ENCODE measurements at regions not wholly inside any gene's neighbourhood (a gene's known extent, or its start where the extent isn't known, plus 50 kb on each side); places are given as distances from the start of the nearest gene placed in this dataset.

DNA sequence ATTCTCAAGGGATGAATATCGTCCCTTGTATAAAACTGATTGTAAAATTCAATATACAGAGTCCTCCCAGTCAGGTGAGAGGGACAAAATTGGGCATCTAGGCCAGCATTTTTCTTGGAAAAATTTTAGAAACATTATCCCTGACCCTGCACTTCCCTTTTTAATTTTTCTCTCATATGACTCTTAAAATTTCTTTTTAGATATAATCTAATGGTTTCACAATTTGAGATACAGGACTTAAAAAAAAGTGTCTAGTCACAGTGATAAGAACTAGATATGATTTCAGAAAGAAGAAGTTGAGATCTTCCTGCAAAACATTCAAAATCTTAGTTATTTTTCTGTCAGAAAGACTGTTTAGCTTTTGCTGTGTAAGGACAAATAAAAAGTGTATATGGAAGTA is 270.8 kb upstream of the PPFIA2 start:
- DNase-seq = no peak

DNA sequence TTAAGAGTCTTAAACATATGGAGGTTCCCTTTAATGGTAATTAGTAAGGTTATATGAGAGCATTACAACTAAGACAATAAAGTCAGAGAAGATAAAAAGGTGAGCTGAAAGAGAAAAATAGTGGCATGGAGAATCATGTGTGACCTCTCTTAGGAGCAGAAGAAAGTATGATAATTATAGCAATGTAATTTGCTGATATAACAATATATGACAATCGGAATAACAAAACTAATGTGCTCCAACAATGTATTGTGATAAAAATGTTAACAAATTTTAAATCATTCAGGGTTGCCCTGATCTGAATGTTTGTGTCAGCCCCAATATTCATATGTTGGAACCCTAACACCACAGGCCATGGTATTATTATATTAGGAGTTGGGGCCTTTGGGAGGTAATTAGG is 269.6 kb upstream of the PPFIA2 start:
- no peak for DNase-seq

DNA sequence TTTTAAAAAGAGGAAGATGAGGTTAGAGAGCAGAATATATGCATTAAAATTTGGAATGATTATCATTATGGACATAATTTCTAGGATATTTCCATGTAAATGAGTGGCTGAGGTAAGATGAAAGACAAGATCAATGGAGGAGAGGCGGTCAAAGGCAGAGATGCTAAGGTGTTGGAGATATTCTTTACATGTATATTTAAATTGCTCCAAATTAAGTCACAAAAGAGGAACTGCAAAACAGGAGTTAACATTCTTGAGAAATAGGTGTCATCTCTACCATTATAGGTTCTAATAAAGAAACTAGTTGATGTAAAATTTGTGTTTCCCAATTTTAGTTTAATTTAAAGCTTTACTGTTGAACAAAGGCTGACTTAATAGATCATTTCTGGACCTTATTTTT is 268.5 kb upstream of the PPFIA2 start:
- no peak for DNase-seq

GRCh38 chr12:82025462-82025861 is 266.3 kb upstream of the PPFIA2 start:
- DNase-seq = no peak

DNA sequence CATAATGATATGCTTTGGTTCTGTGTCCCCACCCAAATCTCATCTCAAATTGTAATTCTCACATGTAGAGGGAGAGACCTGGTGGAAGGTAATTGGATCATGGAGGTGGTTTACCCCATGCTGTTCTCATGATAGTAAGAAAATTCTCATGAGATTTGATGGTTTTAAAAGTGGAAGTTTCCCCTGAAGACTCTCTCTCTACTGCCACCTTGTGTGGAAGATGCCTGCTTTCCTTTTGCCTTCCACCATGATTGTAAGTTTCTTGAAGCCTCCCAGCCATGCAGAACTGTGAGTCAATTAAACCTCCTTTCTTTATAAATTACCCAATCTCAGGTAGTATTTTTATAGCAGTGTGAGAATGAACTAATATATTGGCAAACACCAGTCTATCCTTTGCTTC is 260.4 kb upstream of the PPFIA2 start:
- no peak for DNase-seq

DNA sequence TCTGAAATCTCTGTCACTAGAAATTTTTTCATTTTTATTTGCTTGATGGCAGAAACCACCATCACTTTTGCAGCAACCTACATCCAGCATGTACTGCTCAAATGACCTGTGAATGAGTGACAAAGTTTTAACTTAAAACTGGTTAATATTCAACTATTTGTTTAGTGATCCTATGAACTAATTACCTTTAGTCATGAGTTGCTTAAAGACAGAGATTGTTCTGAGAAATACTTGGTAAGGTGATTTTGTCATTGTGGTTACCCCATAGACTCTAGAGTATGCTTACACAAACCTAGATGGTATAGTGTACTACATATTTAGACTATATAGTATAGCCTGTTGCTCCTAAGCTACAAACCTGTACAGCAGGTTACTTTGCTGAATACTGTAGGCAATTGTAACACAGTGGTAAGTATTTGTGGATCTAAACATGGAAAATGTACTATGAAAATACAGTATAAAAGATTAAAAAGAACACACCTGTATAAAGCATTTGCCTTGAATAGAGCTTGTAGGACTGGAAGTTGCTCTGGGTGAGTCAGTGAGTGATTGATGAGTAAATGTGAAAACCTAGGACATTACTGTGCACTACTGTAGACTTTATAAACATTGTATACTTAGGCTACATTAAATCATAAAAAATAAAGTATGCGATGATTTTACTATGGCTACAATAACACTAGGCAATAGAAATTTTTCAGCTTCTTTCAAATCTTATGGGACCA is 256.6 kb upstream of the PPFIA2 start:
- DNase-seq = no peak

DNA sequence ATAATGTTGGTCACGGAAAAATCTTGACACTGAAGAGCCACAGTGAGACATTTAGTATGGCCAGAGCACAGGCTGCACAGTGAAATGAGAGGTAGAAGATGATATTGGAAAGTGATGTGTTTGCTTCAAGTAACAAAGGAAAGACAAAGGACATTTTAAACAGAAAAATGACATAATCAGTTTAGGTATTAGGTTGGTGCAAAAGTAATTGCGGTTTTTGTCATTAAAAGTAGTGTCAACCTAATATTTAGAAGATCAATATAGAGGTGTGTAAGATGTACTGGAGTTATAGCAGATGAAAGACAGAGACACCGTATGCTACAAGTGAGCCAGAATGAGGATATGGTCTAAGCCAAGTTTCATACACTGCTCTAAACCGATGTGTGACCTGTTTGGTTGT is 253.0 kb upstream of the PPFIA2 start:
- DNase-seq = no peak

DNA sequence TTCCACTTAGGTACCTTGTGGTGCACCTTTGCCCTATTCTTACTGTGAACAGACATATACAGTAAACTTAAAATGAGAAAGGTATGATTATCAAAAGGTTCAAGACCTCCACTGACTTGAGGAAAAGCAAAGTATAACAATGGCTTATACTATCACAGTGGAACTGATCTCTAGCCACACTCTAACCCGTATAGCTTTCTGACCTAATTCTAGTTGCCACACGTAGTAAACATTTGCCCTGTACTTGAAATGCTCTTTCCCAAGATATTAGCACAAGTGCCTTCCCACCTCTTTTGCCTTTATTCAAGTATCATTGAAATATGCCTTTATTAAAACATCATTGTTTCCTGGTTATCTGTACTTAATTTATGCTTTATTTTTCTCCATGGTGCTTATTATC is 250.4 kb upstream of the PPFIA2 start:
- no peak for DNase-seq

GRCh38 chr12:82008251-82008650 is 249.1 kb upstream of the PPFIA2 start:
- no peak for DNase-seq

DNA sequence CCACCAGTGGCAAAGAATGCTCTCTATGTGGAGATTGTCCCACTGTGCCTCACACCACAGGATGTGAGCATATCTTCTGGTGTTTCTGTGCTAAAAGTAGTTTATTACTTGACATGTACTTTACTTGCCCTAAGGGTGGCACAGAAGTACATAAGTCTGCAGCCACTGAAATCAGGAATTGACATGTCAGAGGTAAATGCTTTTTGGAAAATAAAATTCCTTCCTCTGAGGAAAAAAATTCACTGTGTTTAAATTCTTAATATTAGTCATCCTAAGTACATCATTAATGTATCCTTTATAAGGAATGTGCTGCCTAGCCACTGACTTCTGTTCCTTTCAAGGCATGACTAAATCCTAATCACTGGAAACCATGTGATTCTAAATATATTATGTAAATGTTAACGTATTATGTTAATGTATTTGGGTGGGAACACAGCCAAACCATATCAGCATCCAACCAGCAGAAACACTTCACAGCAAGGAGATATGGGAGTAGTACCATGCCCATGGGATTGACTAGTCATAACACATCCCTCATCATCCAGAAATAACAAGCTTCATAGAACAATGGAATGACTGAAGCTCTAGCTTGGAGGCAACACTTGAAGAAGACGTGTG is 239.7 kb upstream of the PPFIA2 start:
- DNase-seq = no peak

DNA sequence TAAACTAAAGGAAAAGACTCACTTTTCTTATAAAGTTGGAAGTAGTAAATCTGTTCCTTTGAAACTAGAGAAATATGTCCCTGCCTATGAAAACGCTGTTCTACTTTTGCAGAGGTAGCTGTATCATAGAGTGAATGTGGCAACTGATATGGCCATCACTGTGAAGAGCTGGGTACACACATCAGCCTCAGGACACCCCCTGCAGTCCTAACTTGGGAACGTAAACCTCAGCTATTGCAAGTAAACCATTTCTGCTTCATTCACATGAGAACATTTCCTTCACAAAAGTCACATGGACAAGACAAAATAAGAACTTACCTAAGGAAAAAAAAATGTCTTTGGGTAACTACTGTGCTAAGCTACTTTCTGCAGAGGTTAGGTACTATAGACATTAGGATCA is 233.3 kb upstream of the PPFIA2 start:
- DNase-seq = no peak

- DNase-seq = no peak
Observed at GRCh38 chr12:81991868-81992267, 232.7 kb upstream of the PPFIA2 start.

DNA sequence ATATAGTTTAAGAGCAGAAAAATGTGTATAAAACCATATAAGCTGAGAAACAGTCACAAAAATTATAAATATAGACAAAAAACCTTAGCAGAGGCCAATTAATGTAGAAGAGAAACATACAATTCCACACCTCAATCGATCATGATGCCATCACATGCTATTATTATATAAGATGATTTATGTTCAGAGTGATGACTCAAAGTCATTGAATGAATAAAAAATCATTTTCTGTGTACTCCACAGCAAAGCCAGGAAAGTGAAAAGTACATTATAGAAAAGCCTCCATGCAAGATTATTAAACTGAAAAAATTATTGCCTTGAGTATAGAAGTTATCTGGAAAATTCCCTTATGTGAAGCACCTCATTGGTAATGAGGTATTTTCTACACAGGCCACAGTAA is 229.2 kb upstream of the PPFIA2 start:
- no peak for DNase-seq

DNA sequence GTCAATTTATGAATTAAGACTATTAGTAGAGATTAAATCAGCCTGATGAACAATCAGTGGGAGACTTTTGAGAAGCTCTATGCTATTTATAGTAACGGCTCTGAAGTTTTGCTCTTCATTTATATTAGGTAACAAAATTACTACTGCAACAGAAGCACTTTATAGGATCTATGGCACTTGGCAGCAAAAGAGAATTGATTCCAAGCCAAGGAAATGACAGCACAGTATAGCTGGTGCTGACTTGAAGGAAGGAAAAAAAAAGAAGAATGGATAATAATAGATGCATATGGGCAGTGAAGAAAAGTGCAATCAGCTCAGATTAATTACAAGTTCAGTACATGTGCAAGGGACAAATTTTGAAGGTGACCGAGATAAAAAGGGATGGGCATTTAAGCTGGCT is 228.2 kb upstream of the PPFIA2 start:
- no peak for DNase-seq

DNA sequence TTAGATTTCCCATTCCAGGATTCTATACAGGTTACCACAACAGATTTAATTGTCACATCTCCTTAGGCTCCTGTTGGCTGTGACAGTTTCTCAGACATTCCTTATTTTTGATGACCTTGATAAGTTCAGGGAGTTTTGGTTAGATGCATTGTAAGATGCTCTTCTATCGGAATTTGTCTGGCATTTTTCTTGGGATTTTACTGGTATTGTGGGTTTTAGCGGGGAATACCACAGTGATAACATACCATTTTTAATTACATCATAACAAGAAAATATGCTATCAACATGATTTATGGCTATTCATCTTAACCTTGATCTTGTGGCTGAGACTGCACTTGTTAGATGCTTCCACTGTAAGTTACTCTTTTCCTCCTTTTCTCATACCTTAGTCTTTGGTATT is 217.5 kb upstream of the PPFIA2 start:
- DNase-seq = no peak

DNA sequence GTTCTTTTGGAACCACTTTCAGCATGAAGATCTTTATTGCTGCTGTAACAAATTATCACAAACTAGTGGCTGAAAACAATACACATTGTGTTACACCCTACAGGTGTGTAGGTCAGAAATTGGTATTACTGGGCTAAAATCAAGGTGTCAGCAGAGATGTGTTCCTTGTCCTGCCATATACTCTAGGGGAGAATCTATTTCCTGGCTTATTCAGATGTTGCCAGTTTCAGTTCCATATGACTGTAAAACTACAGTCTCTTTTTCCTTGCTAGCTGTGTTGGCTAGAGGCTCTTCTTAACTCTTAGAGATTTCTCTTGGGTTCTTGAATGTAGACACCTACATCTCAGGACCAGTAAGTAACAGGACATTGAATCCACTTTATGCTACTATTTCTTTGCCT is 215.6 kb upstream of the PPFIA2 start:
- no peak for DNase-seq

DNA sequence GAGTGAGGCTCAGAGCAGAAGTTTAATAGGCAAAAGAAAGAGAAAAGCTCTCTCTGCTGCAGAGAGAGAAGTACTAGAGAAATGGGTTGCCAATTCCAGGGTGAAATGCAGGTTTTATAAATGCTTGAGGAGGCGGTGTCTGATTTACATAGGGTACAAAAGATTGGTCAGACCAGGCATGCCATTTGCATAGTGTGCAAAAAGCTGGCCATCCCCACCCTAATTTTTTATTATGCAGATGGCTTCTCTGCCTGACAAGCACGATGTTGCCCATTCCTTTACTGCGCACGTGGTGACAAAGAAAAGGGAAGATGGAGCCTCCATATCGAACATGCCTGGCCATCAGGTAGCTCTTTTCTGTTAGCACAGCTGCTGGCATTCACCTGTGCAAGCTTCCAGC is 209.3 kb upstream of the PPFIA2 start:
- no peak for DNase-seq

- no peak for DNase-seq
Observed at GRCh38 chr12:81963636-81964035, 204.5 kb upstream of the PPFIA2 start.

DNA sequence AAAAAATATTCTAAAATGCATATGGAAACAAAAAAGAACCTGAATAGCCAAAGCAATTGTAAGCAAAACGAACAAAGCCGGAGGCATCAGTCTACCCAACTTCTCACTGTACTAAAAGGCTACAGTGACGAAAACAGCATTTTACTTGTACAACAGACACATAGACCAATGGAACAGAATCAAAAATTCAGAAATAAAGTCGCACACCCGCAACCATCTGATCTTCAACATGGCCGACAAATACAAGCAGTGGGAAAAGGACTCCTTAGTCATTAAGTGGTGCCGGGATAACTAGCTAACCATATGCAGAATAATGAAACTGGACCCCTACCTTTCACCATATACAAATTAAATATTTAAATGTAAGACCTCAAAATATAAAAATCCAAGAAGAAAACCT is 203.9 kb upstream of the PPFIA2 start:
- DNase-seq = no peak

- no peak for DNase-seq
Observed at GRCh38 chr12:81962126-81962856, 203.1 kb upstream of the PPFIA2 start.

DNA sequence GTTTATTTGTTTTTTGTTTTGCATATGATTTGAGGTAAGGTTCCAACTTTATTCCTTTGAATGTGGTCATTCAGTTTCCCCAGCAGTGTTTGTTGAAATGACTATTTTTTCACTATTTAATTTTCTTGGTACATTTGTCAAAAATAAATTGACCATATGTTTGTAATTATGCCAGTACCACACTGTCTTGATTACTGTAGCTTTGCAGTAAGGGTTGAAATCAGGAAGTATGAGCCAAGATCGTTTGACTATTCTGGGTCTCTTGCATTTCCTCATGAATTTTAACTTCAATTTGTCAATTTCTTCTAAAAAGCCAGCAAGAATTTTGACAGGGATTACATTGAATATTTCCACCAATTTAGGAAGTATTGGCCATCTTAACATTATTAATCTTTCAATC is 199.3 kb upstream of the PPFIA2 start:
- DNase-seq = no peak

GRCh38 chr12:81957631-81958030 is 198.5 kb upstream of the PPFIA2 start:
- no peak for DNase-seq

DNA sequence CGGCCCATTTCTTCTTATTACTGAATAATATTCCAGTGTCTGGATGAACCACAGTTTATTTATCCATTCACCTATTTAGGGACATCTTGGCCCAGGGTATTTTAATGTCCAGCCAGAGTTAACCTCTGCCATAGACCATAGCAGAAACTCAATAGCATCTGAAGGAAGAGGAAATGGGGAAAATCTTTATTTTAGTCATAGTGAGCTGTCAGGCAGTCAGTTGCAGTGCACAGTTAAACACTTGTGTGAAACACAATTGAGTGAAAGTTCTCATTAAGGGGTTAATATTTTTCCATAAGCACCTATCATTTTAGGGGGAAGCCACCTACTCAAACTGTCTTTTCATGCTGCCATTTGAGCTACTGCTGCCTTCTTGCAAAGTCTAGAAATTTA is 197.3 kb upstream of the PPFIA2 start:
- no peak for DNase-seq

GRCh38 chr12:81953541-81953940 is 194.4 kb upstream of the PPFIA2 start:
- DNase-seq = no peak

DNA sequence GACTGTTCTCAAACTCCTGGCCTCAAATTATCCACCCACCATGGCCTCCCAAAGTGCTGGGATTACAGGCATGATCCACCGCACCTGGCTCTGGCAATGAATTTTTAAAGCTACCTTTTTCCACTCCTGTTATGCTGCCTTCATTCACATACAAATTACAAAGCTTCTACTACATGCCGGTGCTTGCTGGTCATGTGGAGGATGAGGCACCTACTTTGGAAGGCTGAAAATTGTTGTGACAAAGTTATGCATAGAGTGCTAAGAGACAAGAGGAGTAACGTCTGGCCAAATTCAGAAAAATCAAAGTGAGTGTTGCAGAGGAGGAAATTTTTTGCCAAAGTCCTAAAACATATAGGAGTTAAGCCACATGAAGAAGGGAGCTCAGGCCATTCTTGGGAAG is 191.7 kb upstream of the PPFIA2 start:
- DNase-seq = no peak
